MM.1S (cell line): ENCODE measurements at regions not wholly inside any gene's neighbourhood (a gene's known extent, or its start where the extent isn't known, plus 50 kb on each side); places are given as distances from the start of the nearest gene placed in this dataset.

Experiments
- EZH2phosphoT487 ChIP-seq: fragments of 300-600 bp; sonication (generic); IDR thresholded peaks from 2 replicates; pipeline ENCODE4 v1.6.1; 2018; ENCODE audit warnings: antibody characterized with exemption, low read length
- TF ChIP-seq, protein P1 (sequence below): fragments of 300-600 bp; sonication (generic); IDR thresholded peaks from 2 replicates; pipeline ENCODE4 v1.5.1; 2016; ENCODE audit warnings: antibody characterized with exemption, low read length, mixed read lengths

- TF ChIP-seq, protein P1, sequence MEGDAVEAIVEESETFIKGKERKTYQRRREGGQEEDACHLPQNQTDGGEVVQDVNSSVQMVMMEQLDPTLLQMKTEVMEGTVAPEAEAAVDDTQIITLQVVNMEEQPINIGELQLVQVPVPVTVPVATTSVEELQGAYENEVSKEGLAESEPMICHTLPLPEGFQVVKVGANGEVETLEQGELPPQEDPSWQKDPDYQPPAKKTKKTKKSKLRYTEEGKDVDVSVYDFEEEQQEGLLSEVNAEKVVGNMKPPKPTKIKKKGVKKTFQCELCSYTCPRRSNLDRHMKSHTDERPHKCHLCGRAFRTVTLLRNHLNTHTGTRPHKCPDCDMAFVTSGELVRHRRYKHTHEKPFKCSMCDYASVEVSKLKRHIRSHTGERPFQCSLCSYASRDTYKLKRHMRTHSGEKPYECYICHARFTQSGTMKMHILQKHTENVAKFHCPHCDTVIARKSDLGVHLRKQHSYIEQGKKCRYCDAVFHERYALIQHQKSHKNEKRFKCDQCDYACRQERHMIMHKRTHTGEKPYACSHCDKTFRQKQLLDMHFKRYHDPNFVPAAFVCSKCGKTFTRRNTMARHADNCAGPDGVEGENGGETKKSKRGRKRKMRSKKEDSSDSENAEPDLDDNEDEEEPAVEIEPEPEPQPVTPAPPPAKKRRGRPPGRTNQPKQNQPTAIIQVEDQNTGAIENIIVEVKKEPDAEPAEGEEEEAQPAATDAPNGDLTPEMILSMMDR = no peak
- TF ChIP-seq EZH2phosphoT487 = no peak
Observed at GRCh38 chr7:41590986-41591385, 111.9 kb downstream of the INHBA start.
